OCI-M2 (cell line): ENCODE measurements at regions not wholly inside any gene's neighbourhood (a gene's known extent, or its start where the extent isn't known, plus 50 kb on each side); places are given as distances from the start of the nearest gene placed in this dataset.

Source experiments
- DNase-seq: peaks from one replicate; lab custom pipeline; 2025; ENCODE audit not compliant: unreplicated experiment; lab: John Stamatoyannopoulos, UW

GRCh38 chr1:90561103-90561783, 155.9 kb downstream of the BARHL2 start:
- no peak for DNase-seq

- no peak for DNase-seq
These were observed 158.2 kb downstream of the BARHL2 start for GRCh38 chr1:90558754-90559378.

- DNase-seq: no peak
These were observed 159.0 kb downstream of the BARHL2 start for GRCh38 chr1:90558126-90558525.

- no peak for DNase-seq
These were observed 159.4 kb downstream of the BARHL2 start for GRCh38 chr1:90557706-90558105.

GRCh38 chr1:90550626-90551406, 166.3 kb downstream of the BARHL2 start:
- DNase-seq: no peak

GRCh38 chr1:90544356-90544755, 172.7 kb downstream of the BARHL2 start:
- no peak for DNase-seq

- DNase-seq: no peak
These were observed 179.3 kb downstream of the BARHL2 start for GRCh38 chr1:90537606-90538362.

- no peak for DNase-seq
These were observed 182.3 kb downstream of the BARHL2 start for GRCh38 chr1:90534663-90535295.

- no peak for DNase-seq
These were observed 183.0 kb downstream of the BARHL2 start for GRCh38 chr1:90534116-90534515.

- DNase-seq: no peak
These were observed 190.1 kb downstream of the BARHL2 start for GRCh38 chr1:90526954-90527353.

- no peak for DNase-seq
These were observed 194.7 kb downstream of the BARHL2 start for GRCh38 chr1:90522432-90522831.

GRCh38 chr1:90513956-90514355, 203.1 kb downstream of the BARHL2 start:
- DNase-seq: no peak

GRCh38 chr1:90512441-90512840, 204.7 kb downstream of the BARHL2 start:
- DNase-seq: no peak

- DNase-seq: no peak
These were observed 207.0 kb downstream of the BARHL2 start for GRCh38 chr1:90510143-90510542.

- DNase-seq: no peak
These were observed 207.7 kb downstream of the BARHL2 start for GRCh38 chr1:90509225-90510048.

- no peak for DNase-seq
These were observed 208.5 kb downstream of the BARHL2 start for GRCh38 chr1:90508376-90509167.

GRCh38 chr1:90507173-90507572, 209.9 kb downstream of the BARHL2 start:
- DNase-seq: no peak

GRCh38 chr1:90505806-90506205, 211.3 kb downstream of the BARHL2 start:
- DNase-seq: no peak

- DNase-seq: no peak
These were observed 212.6 kb downstream of the BARHL2 start for GRCh38 chr1:90504509-90504908.
